ENCODE measurements at regions not wholly inside any gene's neighbourhood (a gene's known extent, or its start where the extent isn't known, plus 50 kb on each side); places are given as distances from the start of the nearest gene placed in this dataset.

DNA sequence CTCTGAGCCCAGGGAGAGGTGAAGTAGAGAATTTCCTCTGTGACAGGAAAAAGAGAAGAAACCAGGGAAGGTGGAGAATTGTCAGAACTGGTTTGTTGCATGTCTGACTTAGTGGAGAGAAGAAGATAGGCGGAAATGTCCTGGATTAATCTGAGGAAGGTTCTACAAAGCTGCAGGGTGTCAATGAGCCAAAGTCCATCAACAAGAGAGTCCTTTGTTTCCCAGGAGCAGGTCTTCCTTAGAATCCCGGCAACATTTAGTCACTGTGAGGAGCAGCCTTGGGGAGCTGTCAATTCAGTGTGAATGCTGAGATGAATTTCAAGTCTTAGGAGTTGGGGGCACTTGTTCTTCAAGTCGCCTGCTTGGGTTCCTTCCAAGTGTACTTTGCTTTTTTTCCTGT lies 88.4 kb upstream of the CELF4 start:
- H3K27ac Mint-ChIP-seq (ENCODE audit: unreplicated experiment): no peak overlapping the region
- no peak for DNase-seq
- H3K4me3 Mint-ChIP-seq (ENCODE audit: unreplicated experiment): no peak overlapping the region
- no peaks in the 10 kb centered on the region for H3K4me1 Mint-ChIP-seq (ENCODE audit: low read depth, unreplicated experiment)
- Histone ChIP-seq H3K9me3 (no peaks in the 10 kb centered on the region), H3K36me3 (ENCODE audit: control insufficient read depth, insufficient read depth, low read length) (no peaks in the 10 kb centered on the region), H3K27me3 (replicated peaks; ENCODE audit: control insufficient read depth, insufficient read depth, low read length) (no peaks in the 10 kb centered on the region), H3K4me3 (ENCODE audit: low read depth, low read length) (no peak overlapping the region), H3K4me1 (no peaks in the 10 kb centered on the region)
- no peaks in the 10 kb centered on the region for H3K9me3 Mint-ChIP-seq (ENCODE audit: unreplicated experiment)
- intact Hi-C loops (cut with micrococcal nuclease; ENCODE audit: unreplicated experiment): no loop called here
- CTCF ChIA-PET: no interaction called here
- peaks cover 3% of the 10 kb centered on the region for H3K27me3 Mint-ChIP-seq (ENCODE audit: insufficient read depth, unreplicated experiment)
- TF ChIP-seq, protein P1, sequence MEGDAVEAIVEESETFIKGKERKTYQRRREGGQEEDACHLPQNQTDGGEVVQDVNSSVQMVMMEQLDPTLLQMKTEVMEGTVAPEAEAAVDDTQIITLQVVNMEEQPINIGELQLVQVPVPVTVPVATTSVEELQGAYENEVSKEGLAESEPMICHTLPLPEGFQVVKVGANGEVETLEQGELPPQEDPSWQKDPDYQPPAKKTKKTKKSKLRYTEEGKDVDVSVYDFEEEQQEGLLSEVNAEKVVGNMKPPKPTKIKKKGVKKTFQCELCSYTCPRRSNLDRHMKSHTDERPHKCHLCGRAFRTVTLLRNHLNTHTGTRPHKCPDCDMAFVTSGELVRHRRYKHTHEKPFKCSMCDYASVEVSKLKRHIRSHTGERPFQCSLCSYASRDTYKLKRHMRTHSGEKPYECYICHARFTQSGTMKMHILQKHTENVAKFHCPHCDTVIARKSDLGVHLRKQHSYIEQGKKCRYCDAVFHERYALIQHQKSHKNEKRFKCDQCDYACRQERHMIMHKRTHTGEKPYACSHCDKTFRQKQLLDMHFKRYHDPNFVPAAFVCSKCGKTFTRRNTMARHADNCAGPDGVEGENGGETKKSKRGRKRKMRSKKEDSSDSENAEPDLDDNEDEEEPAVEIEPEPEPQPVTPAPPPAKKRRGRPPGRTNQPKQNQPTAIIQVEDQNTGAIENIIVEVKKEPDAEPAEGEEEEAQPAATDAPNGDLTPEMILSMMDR (IDR thresholded peaks at IDR 0.05; ENCODE audit: insufficient read depth in 1 of 2, low read depth in 1 of 2, low read length in 1 of 2, severe bottlenecking in 1 of 2, unreplicated experiment in 1 of 2): no peak
- no TSS peak for BruUV-seq (replicated peaks)
- H3K36me3 Mint-ChIP-seq (ENCODE audit: insufficient read depth, unreplicated experiment): no peaks in the 10 kb centered on the region
- POLR2A ChIA-PET: no interaction called here

DNA sequence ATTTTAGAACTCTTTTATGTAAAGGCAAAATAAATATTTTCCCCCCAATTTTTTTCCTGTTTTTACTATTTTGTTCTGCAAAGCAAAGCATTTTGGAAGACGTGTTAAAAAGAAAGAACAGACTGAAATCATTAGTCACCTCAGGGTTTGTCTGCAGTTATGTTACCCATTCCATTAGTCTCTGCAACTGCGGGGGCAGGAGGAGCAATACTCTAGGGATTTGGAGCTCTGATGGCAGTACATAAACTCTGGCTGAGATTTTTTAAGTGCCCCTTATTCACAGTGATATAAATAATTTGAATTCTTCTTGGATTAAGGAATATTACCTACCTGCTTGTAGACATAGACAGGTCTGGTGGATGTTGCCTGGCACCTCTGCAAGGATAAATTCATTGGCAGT lies 88.0 kb upstream of the CELF4 start:
- Mint-ChIP-seq H3K4me1 (ENCODE audit: low read depth, unreplicated experiment) (no peaks in the 10 kb centered on the region), H3K9me3 (ENCODE audit: unreplicated experiment) (no peaks in the 10 kb centered on the region), H3K27me3 (ENCODE audit: insufficient read depth, unreplicated experiment) (peaks cover 3% of the 10 kb centered on the region), H3K27ac (ENCODE audit: unreplicated experiment) (no peak overlapping the region), H3K4me3 (ENCODE audit: unreplicated experiment) (no peak overlapping the region), H3K36me3 (ENCODE audit: insufficient read depth, unreplicated experiment) (no peaks in the 10 kb centered on the region)
- POLR2A ChIA-PET: no interaction called here
- BruUV-seq (replicated peaks): no TSS peak
- Histone ChIP-seq H3K36me3 (ENCODE audit: control insufficient read depth, insufficient read depth, low read length) (no peaks in the 10 kb centered on the region), H3K4me1 (no peaks in the 10 kb centered on the region), H3K9me3 (no peaks in the 10 kb centered on the region), H3K4me3 (ENCODE audit: low read depth, low read length) (no peak overlapping the region), H3K27me3 (replicated peaks; ENCODE audit: control insufficient read depth, insufficient read depth, low read length) (no peaks in the 10 kb centered on the region)
- no peak for DNase-seq
- TF ChIP-seq, protein P1 (IDR thresholded peaks at IDR 0.05; ENCODE audit: insufficient read depth in 1 of 2, low read depth in 1 of 2, low read length in 1 of 2, severe bottlenecking in 1 of 2, unreplicated experiment in 1 of 2): no peak
- intact Hi-C loops (cut with micrococcal nuclease; ENCODE audit: unreplicated experiment): no loop called here
- CTCF ChIA-PET: no interaction called here

DNA sequence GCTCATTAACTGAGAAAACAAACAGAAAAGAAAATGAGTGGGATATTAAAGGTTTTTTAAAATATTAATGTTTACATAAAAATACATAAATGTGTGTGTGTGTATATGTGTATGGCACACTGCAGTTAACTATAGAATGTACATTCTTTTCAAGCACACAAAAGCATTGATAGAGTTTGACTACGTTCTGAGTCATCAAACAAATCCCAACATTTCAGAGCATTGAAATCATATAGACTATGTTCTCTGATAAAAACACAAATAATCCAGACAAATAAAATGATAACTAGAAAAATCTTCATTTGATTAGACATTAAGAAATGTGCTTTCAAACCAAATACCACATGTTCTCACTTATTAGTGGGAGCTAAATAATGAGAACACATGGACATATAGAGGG lies 84.3 kb upstream of the CELF4 start:
- intact Hi-C loops (cut with micrococcal nuclease; ENCODE audit: unreplicated experiment): no loop called here
- H3K27me3 ChIP-seq (replicated peaks; ENCODE audit: control insufficient read depth, insufficient read depth, low read length): no peaks in the 10 kb centered on the region
- ChIA-PET POLR2A (no interaction called here), CTCF (no interaction called here)
- Mint-ChIP-seq H3K4me3 (ENCODE audit: unreplicated experiment) (no peak overlapping the region), H3K27ac (ENCODE audit: unreplicated experiment) (no peak overlapping the region), H3K4me1 (ENCODE audit: low read depth, unreplicated experiment) (no peaks in the 10 kb centered on the region), H3K27me3 (ENCODE audit: insufficient read depth, unreplicated experiment) (peaks cover 3% of the 10 kb centered on the region), H3K36me3 (ENCODE audit: insufficient read depth, unreplicated experiment) (no peaks in the 10 kb centered on the region), H3K9me3 (ENCODE audit: unreplicated experiment) (peaks cover 7% of the 10 kb centered on the region)
- no peak overlapping the region for H3K4me3 ChIP-seq (ENCODE audit: low read depth, low read length)
- no peak for DNase-seq
- TF ChIP-seq, protein P1 (IDR thresholded peaks at IDR 0.05; ENCODE audit: insufficient read depth in 1 of 2, low read depth in 1 of 2, low read length in 1 of 2, severe bottlenecking in 1 of 2, unreplicated experiment in 1 of 2): no peak
- no peaks in the 10 kb centered on the region for H3K36me3 ChIP-seq (ENCODE audit: control insufficient read depth, insufficient read depth, low read length)
- H3K9me3 ChIP-seq: no peaks in the 10 kb centered on the region
- BruUV-seq (replicated peaks): no TSS peak
- no peaks in the 10 kb centered on the region for H3K4me1 ChIP-seq

Data from Caco-2 (cell line).